OCI-LY3 (cell line): ENCODE measurements at regions not wholly inside any gene's neighbourhood (a gene's known extent, or its start where the extent isn't known, plus 50 kb on each side); places are given as distances from the start of the nearest gene placed in this dataset.

Experiments
- H2AFZ ChIP-seq: fragments of 200-600, 300-600 bp; shearing (Covaris generic); 2 replicates; pipeline ENCODE4 v1.6.0; 2014; ENCODE audit warnings: antibody characterized with exemption, low read depth, low read length
- H3K27ac ChIP-seq: fragments of 200-600, 300-600 bp; sonication (generic); 2 replicates; pipeline ENCODE4 v1.5.1; 2014; ENCODE audit warnings: mild to moderate bottlenecking, low read length, moderate library complexity, mixed read lengths
- H3K27me3 ChIP-seq: fragments of 200-600, 300-600 bp; sonication (generic); 2 replicates; pipeline ENCODE4 v1.6.1; 2014; ENCODE audit warnings: low read depth, low read length, mixed read lengths
- H3K36me3 ChIP-seq: fragments of 200-600, 300-600 bp; sonication (generic); replicated peaks from 2 replicates; pipeline ENCODE3; 2014; ENCODE audit warnings: low read depth, low read length, mixed read lengths
- H3K4me1 ChIP-seq: fragments of 300-600, 200-600 bp; sonication (generic); 2 replicates; pipeline ENCODE4 v1.6.1; 2014; ENCODE audit warnings: low read length, mixed read lengths
- H3K4me2 ChIP-seq: fragments of 200-600, 300-600 bp; sonication (generic); 2 replicates; pipeline ENCODE4 v1.6.1; 2014; ENCODE audit warnings: low read length, mixed read lengths
- H3K4me3 ChIP-seq: fragments of 300-600, 200-600 bp; sonication (generic); 2 replicates; pipeline ENCODE4 v1.5.1; 2014; ENCODE audit warnings: antibody characterized with exemption, mild to moderate bottlenecking, low read length, moderate library complexity
- H3K79me2 ChIP-seq: fragments of 300-600, 200-600 bp; shearing (Covaris generic); 2 replicates; pipeline ENCODE4 v1.6.1; 2014; ENCODE audit warnings: mild to moderate bottlenecking, low read length, mixed read lengths
- H3K9ac ChIP-seq: fragments of 300-600, 200-600 bp; shearing (Covaris generic); 2 replicates; pipeline ENCODE4 v1.6.0; 2014; ENCODE audit warnings: mild to moderate bottlenecking, low read length, moderate library complexity
- H3K9me3 ChIP-seq: fragments of 200-600, 300-600 bp; shearing (Covaris generic); 2 replicates; pipeline ENCODE4 v1.6.1; 2014; ENCODE audit warnings: low read length, mixed read lengths; ENCODE audit not compliant: insufficient read depth
- H4K20me1 ChIP-seq: fragments of 200-600, 300-600 bp; sonication (generic); 2 replicates; pipeline ENCODE4 v1.6.1; 2016; ENCODE audit warnings: low read length, mixed read lengths; ENCODE audit not compliant: insufficient read depth
- CTCF ChIP-seq: fragments of 200-600, 300-600 bp; sonication (generic); IDR thresholded peaks from 2 replicates; pipeline ENCODE4 v1.5.1; 2014; ENCODE audit warnings: antibody characterized with exemption, low read length, low read depth
- EZH2phosphoT487 ChIP-seq: fragments of 200-600 bp; shearing (Covaris generic); IDR thresholded peaks from 2 replicates; pipeline ENCODE4 v1.6.1; 2018; ENCODE audit warnings: antibody characterized with exemption, mixed run types, low read depth

DNA sequence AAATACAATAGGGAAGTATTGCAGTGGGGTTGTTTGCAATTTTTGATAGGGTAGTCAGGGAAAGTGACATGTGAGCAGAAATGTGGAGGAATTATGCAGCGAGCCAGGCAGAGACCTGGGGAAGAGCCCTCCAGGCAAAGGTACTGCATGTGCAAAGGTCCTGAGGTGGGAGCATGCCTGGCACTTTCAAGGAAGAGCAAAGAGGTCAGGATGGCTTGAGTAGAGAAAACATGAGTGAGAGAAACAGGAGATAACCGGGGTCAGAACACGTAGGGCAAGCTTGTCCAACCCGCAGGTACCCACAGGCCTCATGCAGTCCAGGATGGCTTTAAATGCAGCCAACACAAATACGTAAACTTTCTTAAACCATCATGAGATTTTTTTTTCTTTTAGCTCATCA lies 71.0 kb downstream of the COQ2 start:
- TF ChIP-seq CTCF: no peak
- no peak for TF ChIP-seq EZH2phosphoT487
- Histone ChIP-seq H3K9me3 (no peaks in the 10 kb centered on the region), H2AFZ (no peak overlapping the region), H3K4me1 (peaks cover 38% of the 10 kb centered on the region), H3K27ac (no peak overlapping the region), H3K79me2 (no peaks in the 10 kb centered on the region), H3K36me3 (no peaks in the 10 kb centered on the region), H3K9ac (no peak overlapping the region), H3K27me3 (peaks cover 7% of the 10 kb centered on the region; the same call in 1 of the 2 replicates), H4K20me1 (no peaks in the 10 kb centered on the region), H3K4me3 (no peak overlapping the region), H3K4me2 (no peak overlapping the region)

GRCh38 chr4:83212041-83212851 lies 72.4 kb downstream of the COQ2 start:
- Histone ChIP-seq H3K36me3 (no peaks in the 10 kb centered on the region), H3K9ac (no peak overlapping the region), H2AFZ (0 out of 2 replicates have a peak overlapping the region, but pooled peaks have one; percentile 11), H4K20me1 (no peaks in the 10 kb centered on the region), H3K9me3 (0 out of 2 replicates have a peak, but pooled peaks cover 4% of the 10 kb centered on the region), H3K4me3 (peak overlapping the region; percentile 52), H3K27ac (no peak overlapping the region), H3K79me2 (no peaks in the 10 kb centered on the region), H3K4me2 (peak overlapping the region; percentile 59), H3K4me1 (peaks cover 26% of the 10 kb centered on the region), H3K27me3 (peaks cover 7% of the 10 kb centered on the region; the same call in 1 of the 2 replicates)
- TF ChIP-seq CTCF (no peak), EZH2phosphoT487 (no peak)

- Histone ChIP-seq H3K4me2 (no peak overlapping the region), H3K36me3 (no peaks in the 10 kb centered on the region), H3K27me3 (peaks cover 7% of the 10 kb centered on the region; the same call in 1 of the 2 replicates), H3K9ac (no peak overlapping the region), H3K79me2 (no peaks in the 10 kb centered on the region), H3K9me3 (0 out of 2 replicates have a peak, but pooled peaks cover 4% of the 10 kb centered on the region), H3K27ac (no peak overlapping the region), H3K4me1 (peaks cover 19% of the 10 kb centered on the region), H4K20me1 (no peaks in the 10 kb centered on the region), H2AFZ (no peak overlapping the region), H3K4me3 (no peak overlapping the region)
- TF ChIP-seq EZH2phosphoT487 (no peak), CTCF (no peak)
Observed at GRCh38 chr4:83209419-83209818, 75.2 kb downstream of the COQ2 start.
